ENCODE measurements at regions not wholly inside any gene's neighbourhood (a gene's known extent, or its start where the extent isn't known, plus 50 kb on each side); places are given as distances from the start of the nearest gene placed in this dataset.

DNA sequence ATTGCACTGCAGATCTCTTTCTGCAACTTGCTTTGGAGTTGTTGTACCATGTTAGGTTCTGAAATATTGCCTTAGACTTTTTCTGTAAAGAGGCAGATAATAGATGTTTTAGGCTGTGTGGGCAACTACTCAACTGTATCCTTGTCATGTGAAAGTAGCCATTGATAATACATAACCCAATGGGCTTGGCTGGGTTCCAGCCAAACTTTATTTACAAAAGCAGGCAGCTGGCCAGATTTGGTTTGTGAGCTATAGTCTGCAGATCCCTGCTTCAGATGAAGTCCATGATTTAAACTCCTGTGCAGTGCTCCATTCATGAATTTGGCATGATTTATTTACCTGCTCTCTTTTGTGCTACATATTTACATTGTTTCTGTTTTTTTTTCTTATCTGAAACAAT is 300.4 kb downstream of the IRX2 start:
- DNase-seq (ENCODE audit: low read depth in 2 of 2), result no peak

DNA sequence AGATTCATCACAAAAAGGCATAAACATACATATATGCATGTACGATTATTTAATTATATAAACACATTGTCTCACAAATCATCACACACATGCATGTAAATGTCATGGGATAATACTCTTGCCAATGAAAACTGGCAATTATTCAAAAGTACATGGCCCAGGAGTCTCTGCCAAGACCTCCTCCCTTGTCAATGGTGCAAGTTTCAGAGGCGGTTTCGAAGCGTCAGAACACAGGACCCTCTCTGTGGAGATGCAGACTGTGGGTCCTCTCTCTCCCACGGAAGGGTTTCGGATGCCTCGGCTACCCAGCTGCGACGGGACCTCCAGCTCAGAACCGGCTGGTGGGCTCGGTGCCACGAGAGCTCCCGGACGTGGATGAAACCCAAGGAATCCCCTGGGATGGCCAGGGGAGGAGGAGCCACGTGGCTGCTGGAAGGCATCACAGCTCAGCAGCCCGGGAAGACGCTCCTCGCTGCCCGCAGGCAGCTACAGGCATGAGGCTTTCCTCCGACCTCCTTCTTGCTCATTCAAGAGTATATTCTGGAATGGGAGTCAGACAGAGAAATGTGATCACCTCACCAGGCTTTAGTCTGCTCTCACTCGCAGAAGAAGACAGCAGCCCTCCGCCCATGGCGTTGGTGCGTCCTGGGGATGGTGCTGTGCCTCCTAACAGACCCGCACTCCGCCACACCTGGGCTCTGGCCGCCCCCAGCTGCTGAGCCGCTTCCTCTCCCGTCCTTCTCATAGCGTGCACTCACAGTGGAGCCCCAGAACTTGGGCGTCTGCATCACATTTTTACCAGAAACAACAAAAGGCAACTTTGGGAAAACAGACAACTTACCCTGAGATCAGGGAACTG is 308.8 kb downstream of the IRX2 start:
- DNase-seq (ENCODE audit: low read depth in 2 of 2), result no peak

DNA sequence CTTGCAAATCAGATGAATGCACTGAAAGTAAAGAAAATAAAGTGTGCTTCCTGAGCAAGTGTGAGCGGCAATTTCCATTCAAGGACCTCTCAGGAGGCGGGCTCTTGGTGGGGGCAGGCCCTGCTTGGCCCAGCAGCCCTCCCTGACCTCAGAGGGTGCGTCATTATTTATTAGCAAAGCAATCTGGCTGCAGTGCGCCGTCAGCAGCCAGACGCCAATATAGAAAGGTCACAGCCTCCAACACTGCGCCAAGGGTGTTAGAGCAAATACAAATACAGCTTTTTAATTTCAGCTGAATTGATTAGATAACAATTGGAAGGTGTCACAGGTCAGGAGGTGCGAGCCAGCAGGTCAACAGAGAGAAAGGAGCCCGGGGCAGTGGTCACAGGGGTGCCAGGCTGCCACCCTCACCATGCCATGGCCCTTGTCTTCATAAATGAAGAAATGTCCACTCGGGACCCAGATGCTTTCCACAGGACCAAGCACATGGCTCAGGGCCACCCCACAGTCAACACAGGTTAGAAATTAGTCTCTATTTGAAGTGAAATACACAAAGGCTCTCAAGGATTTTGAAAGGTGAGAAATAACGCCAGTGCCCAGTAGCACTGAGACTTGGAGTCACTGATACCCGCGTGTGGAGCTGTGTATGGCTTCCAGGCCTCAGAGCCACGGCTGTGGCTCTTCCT is 309.8 kb downstream of the IRX2 start:
- DNase-seq (ENCODE audit: low read depth in 2 of 2), result no peak

DNA sequence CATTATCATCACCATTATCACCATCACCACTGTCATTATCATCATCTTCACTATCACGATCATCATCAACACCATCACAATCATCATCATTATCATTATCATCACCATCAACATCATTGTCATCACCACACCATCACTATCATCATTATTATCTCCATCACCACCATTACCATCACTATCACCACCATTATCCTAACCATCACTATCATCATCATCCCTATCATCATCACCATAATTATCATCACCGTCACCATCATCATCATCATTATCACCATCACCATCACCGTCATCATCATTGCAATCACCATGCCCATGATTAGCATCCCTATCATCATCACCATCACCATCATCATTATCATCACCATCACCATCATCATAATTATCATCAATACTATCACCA is 311.9 kb downstream of the IRX2 start:
- DNase-seq (ENCODE audit: low read depth in 2 of 2), result no peak

DNA sequence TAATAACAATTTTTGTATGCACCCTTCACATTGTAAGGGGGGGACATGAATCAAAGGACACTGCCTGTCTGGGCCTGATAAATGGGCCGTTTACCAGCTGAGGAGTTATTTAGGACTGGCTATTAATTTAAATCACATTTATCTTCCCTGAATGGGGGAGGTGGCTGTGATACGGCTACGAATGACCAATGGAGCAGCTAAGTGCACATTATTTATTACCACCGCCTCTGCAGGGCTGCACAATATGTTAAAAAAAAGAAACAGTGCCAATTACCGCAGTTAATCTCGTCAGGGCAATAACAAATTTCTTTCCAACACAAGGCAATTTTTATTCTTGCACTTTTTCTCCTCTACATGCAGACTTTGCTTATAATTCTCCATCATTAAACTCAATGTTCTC is 318.4 kb downstream of the IRX2 start:
- DNase-seq (ENCODE audit: low read depth in 2 of 2), result no peak

DNA sequence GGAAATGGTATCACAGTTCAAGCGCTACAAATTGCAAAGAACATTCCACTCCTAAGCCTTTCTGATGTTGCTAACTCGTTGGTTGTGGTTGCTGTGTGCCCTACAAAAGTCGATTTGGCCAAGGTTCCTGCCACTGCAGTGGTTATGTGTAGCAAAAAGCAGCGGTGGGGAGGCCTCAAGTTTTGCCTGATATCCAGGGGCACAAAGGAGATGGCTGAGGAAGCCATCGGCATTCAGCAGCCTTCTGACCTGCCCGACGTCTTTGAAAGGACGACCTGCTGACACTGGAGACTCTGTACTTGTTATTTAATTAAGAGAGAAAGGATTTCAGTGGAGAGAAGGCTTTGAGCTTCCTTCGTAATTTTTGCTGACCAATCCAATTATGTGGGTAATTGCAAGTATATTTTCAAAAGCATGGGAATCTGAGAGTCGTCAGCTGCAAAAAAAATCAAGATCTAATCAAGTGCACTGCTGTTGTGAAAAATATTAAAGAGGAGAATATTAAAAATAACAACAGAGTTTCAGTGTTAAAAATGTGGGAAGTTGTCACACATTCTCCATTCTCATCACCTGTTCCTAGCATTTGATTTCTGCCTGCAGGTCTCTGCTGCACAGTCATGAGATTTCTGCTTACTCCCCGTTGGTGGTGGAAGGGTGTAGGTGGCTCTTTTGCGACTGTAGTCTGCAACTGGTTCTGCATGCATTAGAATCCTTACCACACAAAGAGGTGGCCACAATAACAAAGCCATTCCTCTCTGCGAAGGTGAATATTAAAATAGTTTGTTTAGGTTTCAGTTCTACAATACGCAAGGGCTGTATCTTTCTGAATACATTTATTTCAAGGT is 319.2 kb downstream of the IRX2 start:
- no peak for DNase-seq (ENCODE audit: low read depth in 2 of 2)

DNA sequence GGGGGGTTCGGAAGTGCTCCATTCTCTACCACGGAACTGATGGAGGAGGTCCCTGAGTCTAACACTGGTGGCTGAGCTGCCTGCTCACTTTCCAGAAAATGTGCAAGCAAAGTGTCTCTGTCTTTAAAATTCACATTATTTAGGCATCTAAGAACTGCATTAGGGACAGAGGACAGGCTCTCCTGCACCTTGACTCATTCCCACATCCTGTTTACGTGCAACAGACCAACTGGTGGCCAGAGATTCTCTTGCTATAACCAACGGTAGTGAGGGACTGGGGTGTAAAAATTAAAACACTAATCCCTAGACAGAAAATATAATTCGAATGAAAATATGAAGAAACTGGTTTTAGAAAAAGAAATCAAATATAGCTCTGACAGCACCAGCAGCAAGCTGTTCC is 320.9 kb downstream of the IRX2 start:
- DNase-seq (ENCODE audit: low read depth in 2 of 2), result no peak

DNA sequence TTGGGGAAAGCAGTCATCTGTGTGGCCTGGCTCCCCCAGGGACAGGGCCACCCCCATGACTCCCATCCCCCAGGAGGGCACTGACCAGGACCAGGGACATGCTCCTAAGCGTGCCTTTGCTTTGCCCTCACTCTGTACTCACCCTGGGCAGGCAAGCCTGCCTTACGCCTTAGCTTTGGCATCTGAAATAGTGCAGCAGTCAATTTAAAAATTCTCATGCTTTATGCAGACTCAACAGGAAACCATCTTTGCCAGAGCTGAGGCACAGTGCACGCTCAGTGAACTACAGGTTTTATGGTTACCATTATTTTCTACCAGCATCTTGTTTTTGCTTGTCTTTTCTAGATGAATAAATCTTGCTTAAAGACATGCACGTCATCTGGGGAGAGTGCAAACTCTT is 323.5 kb downstream of the IRX2 start:
- no peak for DNase-seq (ENCODE audit: low read depth in 2 of 2)

DNA sequence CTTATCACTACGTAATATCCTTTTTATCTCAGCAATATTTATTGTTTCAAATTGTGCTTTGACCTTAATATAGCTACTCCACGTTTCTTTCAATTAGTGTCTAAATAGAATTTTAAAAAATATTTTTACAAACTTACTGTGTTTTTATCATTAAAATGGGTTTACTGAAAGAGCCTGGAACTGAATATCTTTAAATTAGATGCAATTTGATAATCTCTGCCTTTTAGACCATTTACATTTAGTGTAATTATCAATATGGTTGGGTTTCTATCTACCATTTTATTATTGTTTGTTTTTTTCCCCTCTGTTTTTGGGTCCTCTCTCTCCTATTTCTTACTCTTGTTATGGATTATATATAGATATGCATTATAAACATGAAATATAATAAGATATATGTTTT is 327.8 kb downstream of the IRX2 start:
- DNase-seq (ENCODE audit: low read depth in 2 of 2), result no peak

DNA sequence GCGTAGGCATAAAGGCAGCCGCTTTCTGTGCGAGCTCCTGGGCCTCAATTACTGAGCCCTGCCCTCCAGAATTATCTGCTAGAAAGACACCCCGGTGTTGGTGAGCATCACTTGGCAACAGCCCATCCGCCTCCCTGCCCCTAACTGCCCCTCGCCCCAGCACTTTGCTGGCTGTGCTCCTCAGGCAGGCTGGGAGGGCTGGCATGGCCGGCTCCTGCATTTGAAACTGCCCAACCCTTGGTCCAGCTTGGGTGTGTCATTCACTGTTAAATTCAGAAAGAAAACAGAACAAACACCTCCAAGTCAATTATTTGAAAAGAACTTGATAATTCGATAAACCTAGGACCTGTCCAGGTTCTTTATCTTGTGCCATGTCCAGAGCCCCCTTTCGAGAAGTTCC is 334.2 kb downstream of the IRX2 start:
- no peak for DNase-seq (ENCODE audit: low read depth in 2 of 2)

DNA sequence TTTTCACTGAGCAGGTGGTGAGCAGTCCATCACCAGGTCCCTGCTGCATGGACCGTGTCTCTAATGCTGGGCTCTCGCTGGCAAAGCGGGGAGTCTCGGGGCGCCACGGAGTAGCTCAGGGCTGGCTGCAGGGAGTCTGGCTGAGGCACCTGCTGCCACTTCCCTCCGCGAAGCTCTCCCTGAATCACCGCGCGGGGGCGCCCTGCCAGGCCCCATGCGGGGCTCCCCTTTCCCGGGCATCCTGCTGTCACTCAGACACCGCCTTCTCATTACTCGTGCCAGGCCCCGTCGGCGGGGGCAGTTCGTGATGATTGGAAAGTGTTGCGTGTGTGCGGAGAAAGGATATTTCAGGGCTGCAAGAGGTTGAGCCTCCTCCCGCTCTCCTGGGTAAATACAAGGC is 335.8 kb downstream of the IRX2 start:
- DNase-seq (ENCODE audit: low read depth in 2 of 2), result no peak

DNA sequence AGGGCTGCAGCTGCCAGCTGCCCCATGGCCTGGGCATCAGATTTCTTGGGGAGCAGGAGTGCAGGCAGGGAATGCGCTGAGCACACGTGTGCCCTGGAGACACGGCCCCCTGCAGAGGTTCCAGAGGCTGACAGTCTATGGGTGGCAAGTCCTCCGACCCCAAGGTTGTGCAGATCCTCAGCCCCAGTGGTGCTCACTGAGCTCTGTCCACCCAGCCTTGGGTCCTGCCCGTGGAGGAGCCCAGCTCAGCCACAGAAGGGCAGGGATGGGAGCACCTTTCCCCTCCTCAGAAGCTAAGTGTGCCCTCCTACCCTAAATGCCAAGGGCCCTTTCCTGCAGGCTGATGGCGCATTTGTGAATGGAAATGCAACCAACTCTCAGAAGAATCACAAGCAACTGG is 341.0 kb downstream of the IRX2 start:
- DNase-seq (ENCODE audit: low read depth in 2 of 2), result no peak

DNA sequence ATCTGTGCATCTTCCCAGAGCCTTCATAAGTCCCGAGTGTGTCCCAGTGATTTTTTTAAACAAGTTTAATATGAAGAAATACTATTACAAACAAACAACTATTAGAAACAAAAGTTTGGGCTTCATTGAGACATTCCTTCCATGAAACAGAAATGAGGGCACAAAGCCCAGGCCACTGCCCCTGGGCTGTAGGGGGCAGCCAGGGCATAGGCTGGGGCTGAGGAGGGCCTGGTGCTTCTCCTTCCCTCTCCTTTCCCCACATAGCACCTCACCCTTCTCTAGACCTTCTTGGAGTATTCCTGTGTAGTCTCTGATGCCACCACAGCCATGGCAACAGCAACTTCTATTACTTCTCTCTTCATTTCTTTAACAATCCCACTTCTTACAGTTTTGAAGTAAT is 348.2 kb downstream of the IRX2 start:
- DNase-seq (ENCODE audit: low read depth in 2 of 2), result no peak

DNA sequence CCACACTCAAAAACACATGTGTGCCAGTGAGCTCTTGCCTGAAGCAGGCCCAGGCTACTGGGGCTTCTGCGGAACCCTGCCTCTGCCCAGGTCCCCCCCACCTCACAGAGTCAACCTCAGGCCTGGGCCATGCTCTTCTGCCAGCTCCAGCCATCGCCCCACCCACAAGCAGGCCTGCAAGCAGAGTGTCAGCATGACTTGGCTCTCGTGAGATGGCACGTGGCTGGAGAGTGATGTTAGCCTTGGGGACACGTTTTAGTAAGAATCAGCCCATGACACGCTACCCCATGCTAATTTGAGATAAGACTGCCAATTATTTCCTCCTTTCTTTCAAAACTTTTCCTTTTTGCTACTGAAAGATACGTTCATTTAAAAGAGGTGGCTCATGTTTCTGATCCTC is 351.7 kb downstream of the IRX2 start:
- DNase-seq (ENCODE audit: low read depth in 2 of 2), result no peak

DNA sequence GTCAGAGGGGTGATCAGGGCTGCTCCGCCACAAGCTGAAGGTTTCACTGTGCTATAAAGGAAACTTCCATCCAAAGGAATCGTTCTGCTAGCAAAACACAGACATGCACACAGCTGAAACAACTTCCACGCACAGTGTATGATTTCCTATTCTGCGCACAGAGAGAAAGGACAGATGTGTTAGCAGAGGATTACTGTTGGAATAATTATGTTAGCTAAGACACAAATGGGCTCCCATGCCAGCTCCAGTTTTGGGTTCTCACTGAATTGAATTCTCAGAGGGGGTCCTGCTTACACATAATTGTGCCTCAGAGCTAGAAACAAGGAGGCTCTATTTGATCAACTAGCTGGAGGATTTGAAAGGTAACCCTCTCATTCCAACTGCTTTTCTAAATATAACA is 352.4 kb downstream of the IRX2 start:
- no peak for DNase-seq (ENCODE audit: low read depth in 2 of 2)

DNA sequence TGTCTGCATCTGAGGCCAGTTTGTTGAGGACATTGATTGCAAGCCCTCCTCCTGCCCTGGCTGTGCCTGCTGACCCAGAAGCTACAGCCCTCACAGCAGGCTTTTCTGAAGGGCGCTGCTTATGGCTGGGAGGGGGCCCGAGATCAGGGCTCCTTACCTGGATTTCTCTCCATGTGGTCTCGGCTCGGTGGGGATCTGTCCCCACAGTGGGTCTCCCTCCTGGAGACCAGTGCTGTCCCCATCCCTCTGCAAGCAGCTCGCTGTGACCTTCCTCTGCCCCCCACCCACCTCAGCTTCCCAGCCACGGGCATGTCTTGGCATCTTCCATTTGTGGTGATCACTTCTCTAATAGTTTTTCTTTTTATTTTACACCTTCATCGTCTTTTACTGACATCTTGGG is 357.9 kb downstream of the IRX2 start:
- DNase-seq (ENCODE audit: low read depth in 2 of 2), result no peak

DNA sequence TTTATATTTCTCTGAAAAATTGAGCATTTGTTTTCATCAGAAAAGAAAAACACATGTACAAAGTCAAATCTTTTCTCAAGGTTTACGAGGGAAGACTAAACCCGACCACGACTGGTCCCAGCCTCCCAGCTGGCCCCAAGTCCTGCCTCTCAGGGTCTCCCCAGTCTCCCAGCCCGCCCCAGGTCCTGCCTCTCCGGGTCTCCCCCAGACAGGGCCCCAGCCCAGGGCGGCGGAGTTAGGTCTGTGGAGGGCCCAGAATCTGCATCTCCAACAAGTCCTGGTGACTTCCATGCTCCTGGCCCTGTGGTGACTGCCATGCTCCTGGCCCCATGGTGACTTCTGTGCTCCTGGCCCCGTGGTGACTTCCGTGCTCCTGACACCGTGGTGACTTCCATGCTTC is 359.9 kb downstream of the IRX2 start:
- DNase-seq (ENCODE audit: low read depth in 2 of 2), result no peak

DNA sequence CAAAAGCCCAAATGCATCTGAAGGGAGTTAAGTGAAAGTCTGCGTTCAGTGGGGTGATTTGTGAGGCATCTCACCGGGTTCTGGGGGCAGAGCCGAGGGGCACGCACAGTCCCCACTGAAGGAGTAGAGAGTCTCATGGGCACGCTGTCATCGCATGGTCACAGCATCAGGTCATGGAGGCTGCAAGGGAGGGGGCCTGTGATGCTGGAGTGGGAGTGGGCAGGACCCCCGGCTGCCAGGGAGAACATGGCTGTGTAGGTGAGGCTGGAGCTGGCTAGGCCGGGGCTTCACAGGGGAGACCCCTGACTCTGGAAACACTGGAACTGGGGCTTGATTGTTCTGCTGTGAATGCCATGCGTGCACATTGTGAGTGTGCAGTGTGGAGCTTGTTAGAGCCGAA is 360.5 kb downstream of the IRX2 start:
- no peak for DNase-seq (ENCODE audit: low read depth in 2 of 2)

DNA sequence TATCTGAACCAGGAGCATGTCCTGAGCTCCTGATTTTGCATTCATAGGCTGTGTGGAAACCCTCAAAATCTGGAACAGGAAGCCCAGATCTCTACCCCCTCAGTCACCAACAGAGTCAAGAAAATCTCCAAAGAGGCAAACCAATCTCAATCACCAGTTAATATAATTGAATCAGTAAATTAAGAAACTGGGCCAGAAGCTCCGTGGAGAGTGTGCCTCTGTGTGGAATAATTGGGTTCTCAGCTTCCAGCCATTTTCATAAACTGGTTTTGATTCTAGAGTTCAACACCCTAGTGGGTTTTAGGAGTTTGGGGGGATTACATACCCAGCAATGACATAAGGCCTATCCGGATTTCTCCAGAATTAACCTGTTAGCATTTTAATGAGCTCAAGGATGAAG is 362.9 kb downstream of the IRX2 start:
- DNase-seq (ENCODE audit: low read depth in 2 of 2), result no peak

DNA sequence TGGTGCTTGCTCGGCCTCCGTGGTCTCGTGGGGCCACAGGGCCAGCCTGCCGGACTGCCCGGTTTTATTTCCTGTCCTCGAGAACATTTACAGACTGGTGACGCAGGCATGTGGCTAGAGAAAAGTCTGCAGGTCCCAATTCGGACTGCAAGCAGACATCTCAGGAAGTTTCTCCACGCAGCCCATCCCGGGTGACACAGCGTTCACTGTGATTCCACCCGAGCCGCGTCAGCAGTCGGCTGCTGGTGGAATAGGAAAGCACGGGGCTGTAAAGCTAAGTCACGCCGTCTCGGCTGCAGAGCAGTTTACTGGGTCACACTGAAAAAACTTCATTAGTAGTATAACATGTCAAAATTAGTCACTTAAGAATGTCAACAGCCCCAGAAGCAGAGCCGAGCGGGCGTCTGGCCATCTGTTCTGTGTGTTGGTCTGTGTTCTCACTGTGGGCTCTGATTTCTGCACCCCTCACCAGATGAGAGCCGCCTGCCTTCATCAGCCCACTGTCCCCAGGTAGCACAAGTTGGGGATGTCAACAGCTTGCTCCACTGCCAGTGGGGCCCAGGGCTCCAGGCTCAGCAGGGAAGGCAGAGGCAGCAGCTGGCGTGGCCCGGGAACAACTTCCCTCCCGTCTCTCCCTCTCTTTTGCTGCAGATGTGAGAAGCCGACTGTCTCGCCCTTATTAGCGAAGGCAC is 363.7 kb downstream of the IRX2 start:
- DNase-seq (ENCODE audit: low read depth in 2 of 2), result no peak

DNA sequence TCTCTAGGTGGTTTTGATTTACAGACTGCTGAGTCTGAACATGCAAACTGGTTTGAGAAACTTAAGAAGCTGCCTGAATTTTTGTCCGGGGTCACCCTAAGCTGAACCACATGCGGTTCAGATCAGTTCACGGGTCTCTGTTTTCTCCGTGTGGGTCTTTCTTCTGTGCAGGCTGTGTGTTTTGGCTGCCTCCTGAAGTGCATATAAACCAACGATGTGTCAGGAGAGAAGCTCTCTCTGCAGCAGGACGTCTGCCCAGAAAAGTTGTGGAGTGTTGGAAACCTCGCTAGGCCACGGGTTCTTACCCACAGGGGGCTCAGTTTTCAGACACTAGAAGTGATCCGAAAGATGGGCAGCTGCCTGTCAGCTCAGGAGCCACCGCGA is 364.2 kb downstream of the IRX2 start:
- no peak for DNase-seq (ENCODE audit: low read depth in 2 of 2)

DNA sequence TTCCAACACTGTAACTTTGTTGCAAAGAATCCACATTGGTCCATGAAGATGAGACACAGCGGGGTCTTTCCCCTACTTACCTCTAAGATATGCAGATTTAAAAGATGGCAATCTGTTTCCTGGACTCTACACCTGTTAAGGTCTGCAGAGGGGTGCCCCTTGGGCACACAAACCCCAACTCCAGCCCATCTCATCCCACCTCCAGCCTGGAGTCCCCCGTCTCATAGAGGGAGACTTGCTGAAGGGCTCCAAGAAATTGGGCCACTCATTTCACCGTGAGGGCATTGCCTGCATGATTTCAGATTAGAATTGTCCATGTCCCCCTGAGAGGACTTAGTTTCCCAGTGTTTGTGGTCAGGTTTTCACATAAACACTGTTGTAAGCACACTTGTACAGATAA is 365.7 kb downstream of the IRX2 start:
- no peak for DNase-seq (ENCODE audit: low read depth in 2 of 2)

Data from dermis microvascular lymphatic vessel endothelial cell (primary cell).